HG03280 (cell line): ENCODE measurements at regions not wholly inside any gene's neighbourhood (a gene's known extent, or its start where the extent isn't known, plus 50 kb on each side); places are given as distances from the start of the nearest gene placed in this dataset.
"Not testable (repeated sequence)": the region's sequence is repeated elsewhere in the genome, so short reads cannot be mapped to it uniquely, and the experiment has no call there.

Experiments
- ATAC-seq: cut with Tn5 transposase; IDR thresholded peaks from one replicate; pipeline ENCODE4 v1.9.1; 2021; ENCODE audit warnings: mild to moderate bottlenecking, moderate library complexity; ENCODE audit not compliant: unreplicated experiment

DNA sequence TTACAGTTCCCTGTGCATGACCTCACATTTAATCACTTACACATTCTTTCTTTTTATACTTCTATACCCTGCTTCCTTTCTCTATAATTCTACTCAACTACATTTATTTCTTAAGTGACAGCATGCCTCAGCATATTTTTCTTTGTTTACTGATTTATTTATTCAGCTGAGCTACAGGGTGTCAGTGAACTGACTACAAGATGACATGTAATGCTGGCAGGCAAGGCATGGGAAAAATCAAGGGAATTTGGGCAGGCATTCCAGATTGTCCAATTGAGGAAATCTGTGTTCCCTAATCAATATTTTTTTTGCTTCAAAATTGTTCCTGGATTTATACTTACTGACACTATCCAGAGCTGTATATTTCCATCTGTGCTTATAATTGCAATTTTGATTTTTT lies 875.5 kb downstream of the C4orf33 start:
- no peak for ATAC-seq

DNA sequence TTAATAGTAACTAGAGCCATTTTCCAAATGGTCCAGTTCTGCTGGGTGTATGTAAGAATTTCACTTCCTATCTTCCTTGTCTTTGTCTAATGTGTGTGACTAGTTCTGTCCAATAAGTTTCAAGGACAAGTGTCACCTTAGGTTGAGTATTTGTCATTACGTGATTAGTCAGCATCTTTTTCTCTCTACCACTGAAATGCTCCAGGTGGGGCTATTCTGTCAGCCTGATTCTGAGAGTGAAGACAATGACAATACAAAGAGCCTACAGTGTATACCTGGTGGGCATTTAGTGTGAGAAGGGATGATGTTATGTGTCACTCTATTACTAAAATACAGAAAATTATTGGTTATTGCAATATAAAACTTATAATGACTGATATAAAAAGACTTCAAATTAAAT lies 876.3 kb downstream of the C4orf33 start:
- no peak for ATAC-seq

- ATAC-seq: no peak
Observed at GRCh38 chr4:129974730-129975129, 878.8 kb downstream of the C4orf33 start.

- no peak for ATAC-seq
Observed at GRCh38 chr4:129978315-129978714, 882.4 kb downstream of the C4orf33 start.

DNA sequence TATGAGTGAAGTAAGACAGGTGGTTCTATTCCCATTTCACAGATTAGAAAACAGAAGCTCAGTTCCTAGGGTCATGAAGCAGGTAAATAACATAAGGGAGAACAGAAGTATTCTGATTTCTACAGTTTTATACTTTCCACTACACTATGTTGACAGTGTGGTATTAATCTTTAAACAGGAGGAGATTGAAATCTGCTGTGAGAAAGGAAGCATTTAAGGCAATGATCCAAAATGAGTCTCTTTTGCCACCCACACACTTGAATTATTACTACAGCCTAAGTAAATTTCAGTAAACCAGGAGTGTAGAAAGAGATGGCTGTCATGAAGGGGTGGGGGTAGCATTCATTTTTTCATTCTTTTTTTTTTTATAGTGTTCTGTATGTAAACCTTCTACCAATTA lies 893.0 kb downstream of the C4orf33 start:
- ATAC-seq: no peak

DNA sequence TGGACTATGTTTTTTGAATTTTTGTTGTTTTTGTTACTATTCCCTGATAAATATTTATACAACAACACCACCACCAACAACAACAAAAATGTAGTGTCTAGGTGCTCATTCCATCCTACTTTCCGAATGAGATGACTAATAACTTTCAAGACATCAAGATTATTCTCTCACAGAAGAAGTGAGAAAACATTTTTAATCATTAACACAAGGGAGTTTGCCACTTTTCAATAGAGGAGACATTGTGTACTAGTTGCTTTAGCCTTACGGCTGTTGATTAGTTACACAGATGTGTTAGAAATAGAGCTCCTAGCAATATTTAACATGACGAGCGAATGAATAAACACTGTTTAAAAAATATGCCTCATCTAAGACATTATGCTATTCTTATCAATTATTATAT lies 898.8 kb downstream of the C4orf33 start:
- no peak for ATAC-seq

- ATAC-seq: no peak
Observed at GRCh38 chr4:129998436-129999150, 902.6 kb downstream of the C4orf33 start.

- no peak for ATAC-seq
Observed at GRCh38 chr4:129999156-129999555, 903.2 kb downstream of the C4orf33 start.

DNA sequence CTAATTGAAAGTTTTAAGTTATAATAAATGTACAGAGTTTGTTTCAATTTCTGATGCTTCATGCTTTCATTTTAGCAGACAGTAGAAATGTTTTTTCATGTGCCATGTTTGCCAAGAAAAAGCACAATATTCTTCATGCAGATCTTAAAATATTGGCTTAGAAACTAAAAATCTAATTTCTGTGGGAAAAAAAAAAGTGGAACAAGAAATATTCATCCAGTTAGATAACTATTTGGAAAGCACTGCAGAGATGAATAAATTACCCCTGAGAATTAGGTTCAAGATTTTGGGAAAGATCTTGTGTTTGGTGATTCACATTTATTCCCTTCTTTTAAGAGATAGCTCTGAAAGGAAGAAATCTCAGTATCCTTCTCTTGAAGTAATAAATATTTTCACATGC lies 912.5 kb downstream of the C4orf33 start:
- no peak for ATAC-seq

DNA sequence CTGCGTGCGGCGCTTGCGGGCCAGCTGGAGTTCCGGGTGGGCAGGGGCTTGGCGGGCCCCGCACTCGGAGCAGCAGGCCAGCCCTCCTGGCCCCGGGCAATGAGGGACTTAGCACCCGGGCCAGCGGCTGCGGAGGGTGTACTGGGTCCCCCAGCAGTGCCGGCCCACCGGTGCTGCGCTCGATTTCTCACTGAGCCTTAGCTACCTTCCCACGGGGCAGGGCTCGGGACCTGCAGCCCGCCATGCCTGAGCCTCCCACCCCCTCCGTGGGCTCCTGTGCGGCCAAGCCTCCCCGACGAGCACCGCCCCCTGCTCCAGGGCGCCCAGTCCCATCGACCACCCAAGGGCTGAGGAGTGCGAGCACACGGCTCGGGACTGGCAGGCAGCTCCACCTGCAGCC lies 916.9 kb downstream of the C4orf33 start:
- not testable (repeated sequence) for ATAC-seq

DNA sequence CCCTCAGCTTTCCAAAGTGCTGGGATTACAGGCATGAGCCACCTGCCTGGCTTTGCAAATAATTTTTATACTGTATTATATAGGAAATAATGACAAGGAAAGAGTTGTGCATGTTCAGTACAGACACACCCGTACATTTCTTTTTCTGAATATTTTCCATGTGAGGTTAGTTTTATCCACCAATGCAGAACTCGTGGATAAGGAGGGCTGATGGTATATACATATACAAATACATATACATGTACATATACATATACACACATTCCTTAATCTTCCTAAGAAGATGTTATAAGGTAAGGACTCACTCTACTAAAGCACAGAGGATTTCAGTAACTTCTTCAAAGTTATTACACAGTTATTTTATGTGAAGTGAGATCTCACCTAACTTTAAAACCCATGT lies 925.8 kb downstream of the C4orf33 start:
- no peak for ATAC-seq

DNA sequence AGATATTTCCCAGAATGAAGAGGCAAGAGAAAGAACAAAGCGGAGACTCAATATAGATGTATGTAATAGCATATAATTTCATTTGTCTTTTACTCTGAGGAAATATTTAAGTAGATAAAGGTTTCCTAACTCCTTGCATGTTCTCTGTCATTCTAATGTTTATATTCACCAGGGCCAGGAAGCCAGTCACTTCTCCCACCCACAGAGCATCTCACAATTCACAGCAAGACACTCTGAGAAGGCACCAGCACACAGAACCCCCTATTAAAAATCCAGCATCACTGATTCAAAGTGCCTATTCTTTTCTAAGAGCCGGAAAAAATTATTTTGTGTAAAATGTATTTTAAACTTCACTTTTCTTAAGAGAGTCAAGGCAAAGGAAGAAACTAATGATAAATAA lies 927.1 kb downstream of the C4orf33 start:
- no peak for ATAC-seq

DNA sequence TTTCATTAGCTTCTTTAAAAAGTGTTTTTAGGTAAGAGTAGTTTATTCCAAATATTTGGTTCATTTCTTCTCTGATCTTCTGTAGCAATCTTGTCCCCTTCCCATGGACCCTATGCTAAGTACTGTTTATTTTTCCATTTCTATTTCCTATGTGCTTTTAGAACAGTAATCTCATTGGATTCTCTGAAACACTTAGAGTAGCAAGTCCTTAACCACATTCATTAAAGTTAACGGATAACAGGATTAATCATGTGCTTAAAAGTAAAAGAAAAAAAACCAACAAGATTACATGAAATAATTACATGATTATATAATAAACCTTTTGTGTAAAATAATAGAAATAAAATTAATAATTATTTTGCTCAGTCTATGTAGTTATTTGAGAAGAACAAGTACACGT lies 929.7 kb downstream of the C4orf33 start:
- ATAC-seq: no peak

DNA sequence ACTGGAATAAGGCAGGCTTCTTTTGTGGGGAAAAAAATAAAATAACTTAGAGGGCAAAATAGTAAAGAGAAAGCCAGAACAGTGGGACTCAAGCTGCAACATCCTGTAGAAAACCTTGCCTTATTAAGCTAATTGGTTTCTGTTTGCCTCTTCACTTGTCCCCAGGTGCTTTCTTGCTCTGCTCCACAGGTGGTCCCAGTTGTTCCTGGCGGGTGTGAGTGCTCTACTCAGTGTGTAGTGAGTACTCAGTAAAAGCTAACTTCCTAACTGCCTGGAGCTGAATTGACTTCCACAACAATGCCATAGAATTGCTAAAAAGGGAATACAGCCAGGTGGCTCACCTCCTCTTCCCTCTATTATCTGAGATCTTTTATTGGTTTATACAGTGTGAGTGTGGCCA lies 930.2 kb downstream of the C4orf33 start:
- ATAC-seq: no peak

GRCh38 chr4:130027973-130028372 lies 932.0 kb downstream of the C4orf33 start:
- no peak for ATAC-seq

DNA sequence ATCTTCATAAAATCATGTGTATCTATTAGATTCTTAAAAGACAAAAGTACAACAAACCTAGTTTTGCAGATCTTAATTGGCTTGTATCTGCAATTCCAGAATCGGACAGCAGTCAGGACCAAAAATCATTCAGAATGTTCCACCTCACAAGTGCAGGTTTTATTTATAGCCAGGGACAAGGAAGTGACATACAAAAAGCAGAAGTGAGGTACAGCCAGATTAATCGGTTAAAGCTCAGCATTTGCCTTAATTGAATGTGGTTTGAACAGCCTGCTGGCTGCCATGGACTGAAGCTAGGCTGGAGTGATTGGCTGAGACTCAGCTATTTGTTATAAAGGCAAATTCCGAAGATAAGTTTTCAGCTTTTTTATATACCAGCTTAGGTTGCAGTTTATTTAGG lies 932.6 kb downstream of the C4orf33 start:
- ATAC-seq: no peak

DNA sequence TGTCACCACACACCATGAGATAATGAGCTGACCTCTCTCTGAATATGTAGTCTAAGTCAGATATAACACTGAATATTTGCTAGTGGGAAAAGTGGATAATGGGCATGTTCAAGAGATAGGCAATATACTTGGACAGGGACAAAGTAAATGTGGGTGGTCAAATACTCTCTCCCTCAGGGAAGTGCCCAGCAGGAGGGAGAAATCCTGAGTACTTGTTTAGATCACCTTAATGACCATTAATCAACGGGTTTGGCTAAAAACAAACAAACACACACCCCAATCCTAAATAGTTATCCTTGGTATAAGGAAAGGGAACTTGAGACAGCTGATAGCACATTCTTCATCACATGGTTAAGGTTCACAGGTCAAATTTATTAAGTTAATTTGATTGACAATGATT lies 933.5 kb downstream of the C4orf33 start:
- ATAC-seq: no peak

- no peak for ATAC-seq
Observed at GRCh38 chr4:130031858-130032257, 935.9 kb downstream of the C4orf33 start.

- ATAC-seq: not testable (repeated sequence)
Observed at GRCh38 chr4:130033657-130034056, 937.7 kb downstream of the C4orf33 start.

- ATAC-seq: no peak
Observed at GRCh38 chr4:130034876-130035275, 938.9 kb downstream of the C4orf33 start.

DNA sequence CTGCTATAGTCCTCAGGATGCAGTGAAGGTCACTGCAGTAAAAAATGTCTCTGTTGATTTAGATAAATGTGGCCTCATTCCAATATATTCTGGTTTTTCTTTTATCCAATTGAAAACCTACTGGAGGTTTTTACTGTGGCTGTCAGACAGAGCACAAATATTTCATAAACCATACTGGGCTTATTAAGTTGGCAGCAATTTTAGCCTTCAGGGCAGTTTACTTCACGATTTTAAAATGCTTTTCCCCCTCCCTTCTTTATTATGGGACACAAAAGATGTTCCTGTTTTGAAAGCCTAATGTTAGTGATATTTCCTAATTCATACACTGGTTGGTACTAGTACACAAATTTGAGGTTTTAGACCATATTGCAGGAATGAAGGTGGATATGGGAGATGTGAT lies 939.4 kb downstream of the C4orf33 start:
- ATAC-seq: no peak

DNA sequence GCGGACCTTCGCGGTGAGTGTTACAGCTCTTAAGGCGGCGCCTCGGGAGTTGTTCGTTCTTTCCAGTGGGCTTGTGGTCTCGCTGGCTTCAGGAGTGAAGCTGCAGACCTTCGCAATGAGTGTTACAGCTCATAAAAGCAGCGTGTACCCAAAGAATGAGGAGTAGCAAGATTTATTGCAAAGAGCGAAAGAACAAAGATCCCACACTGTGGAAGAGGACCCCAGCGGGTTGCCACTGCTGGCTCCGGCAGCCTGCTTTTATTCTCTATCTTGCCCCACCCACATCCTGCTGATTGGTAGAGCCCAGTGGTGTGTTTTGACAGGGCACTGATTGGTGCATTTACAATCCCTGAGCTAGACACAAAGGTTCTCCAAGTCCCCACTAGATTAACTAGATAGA lies 941.9 kb downstream of the C4orf33 start:
- ATAC-seq: not testable (repeated sequence)

GRCh38 chr4:130038540-130038939 lies 942.6 kb downstream of the C4orf33 start:
- not testable (repeated sequence) for ATAC-seq
